ENCODE measurements at regions not wholly inside any gene's neighbourhood (a gene's known extent, or its start where the extent isn't known, plus 50 kb on each side); places are given as distances from the start of the nearest gene placed in this dataset.

DNA sequence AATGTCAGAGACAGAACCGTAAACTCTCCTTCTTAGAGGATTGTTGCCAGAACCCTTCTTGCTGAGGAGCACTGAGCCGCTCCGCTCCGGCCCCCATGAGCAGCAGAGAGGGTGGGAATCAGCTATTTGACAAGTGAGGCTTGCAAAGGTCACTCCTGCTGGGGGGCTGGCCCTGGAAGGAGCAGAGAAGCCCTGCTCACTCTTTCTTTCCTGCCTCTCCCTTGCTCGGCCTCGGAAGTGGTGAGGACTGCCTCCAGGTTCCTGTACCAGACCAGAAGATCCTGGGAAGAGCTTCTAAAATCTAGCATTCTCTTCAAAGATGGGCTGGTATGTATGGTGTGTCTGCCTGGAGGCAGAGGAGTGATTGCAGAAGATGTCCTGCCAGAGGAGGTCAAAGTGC lies 168.6 kb upstream of the NECTIN1 start:
- H3K27ac ChIP-seq: no peak overlapping the region
- TF ChIP-seq, protein P1, sequence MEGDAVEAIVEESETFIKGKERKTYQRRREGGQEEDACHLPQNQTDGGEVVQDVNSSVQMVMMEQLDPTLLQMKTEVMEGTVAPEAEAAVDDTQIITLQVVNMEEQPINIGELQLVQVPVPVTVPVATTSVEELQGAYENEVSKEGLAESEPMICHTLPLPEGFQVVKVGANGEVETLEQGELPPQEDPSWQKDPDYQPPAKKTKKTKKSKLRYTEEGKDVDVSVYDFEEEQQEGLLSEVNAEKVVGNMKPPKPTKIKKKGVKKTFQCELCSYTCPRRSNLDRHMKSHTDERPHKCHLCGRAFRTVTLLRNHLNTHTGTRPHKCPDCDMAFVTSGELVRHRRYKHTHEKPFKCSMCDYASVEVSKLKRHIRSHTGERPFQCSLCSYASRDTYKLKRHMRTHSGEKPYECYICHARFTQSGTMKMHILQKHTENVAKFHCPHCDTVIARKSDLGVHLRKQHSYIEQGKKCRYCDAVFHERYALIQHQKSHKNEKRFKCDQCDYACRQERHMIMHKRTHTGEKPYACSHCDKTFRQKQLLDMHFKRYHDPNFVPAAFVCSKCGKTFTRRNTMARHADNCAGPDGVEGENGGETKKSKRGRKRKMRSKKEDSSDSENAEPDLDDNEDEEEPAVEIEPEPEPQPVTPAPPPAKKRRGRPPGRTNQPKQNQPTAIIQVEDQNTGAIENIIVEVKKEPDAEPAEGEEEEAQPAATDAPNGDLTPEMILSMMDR (IDR thresholded peaks at IDR 0.05): no peak
- ATAC-seq (no peak), DNase-seq (no peak)
- peaks cover 0 to 4% (median 0%) of the 10 kb centered on the region in 7 donors for H3K27me3 ChIP-seq
- peaks cover 0 to 4% (median 0%) of the 10 kb centered on the region in 9 donors for H3K4me1 ChIP-seq
- 79 to 81% methylated on average over 6 of the region's 6 CpGs for WGBS, 2 donors
- H3K4me3 ChIP-seq: no peak overlapping the region
- H3K9me3 ChIP-seq: no peaks in the 10 kb centered on the region
- intact Hi-C loops (cut with DNase I): no loop called here
- H3K36me3 ChIP-seq: no peaks in the 10 kb centered on the region

DNA sequence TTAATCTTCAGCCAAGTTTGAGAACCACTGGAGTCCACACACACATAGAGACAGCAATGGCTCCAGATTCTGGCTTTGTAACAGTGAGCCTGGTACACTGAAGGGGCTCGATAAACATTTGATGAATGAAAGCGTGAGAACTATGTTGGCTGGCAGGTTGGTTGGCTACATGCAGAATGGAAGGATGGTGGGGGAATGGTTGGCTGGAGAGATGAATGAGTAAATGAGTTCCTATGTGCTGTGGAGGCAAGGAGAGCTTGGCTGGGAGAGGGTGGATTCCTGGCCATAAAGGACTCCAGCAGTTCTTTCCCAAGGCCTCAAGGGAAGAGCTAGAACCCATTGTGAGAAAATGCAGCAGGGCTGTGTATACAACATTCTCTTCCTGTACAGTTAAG lies 168.0 kb upstream of the NECTIN1 start:
- H3K9me3 ChIP-seq: no peaks in the 10 kb centered on the region
- intact Hi-C loops (cut with DNase I): no loop called here
- peaks cover 0 to 5% (median 0%) of the 10 kb centered on the region in 7 donors for H3K27me3 ChIP-seq
- peaks cover 0 to 9% (median under 1%) of the 10 kb centered on the region in 9 donors for H3K4me1 ChIP-seq
- TF ChIP-seq, protein P1 (IDR thresholded peaks at IDR 0.05): no peak
- ATAC-seq: no peak
- no peak overlapping the region for H3K4me3 ChIP-seq
- H3K36me3 ChIP-seq: no peaks in the 10 kb centered on the region
- 45 to 81% methylated on average over 2 of the region's 2 CpGs for WGBS, 2 donors
- no peak for DNase-seq
- no peak overlapping the region for H3K27ac ChIP-seq

DNA sequence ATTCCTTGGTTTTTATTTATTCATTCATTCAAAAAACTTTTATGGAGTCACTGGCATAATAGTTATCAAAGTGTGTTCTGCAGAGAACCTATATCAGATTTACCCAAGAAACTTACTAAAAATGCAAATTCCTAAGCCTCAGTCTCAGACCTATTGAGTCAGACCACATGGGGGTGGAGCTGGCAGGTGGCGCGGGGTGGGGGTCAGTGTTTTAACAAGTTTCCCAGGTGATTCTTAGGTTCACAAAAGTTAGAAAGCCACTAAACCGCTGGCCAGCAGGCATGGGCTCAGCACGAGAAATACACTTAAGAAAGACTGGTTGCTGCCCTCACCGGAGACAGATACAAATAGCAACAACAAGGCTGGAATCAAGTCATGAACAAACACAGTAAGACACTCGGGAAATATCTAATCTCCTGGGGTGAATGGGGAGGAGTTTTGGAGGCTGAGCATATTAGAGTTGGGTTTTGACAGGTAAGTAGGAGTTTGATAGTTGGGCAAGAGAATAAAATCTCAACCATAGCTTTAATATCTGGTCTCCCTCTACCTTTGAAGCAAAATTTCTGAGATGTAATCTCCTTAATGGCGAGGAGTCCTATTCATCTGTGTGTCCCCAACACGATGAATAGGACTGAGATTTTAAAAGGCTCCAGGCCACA lies 167.5 kb upstream of the NECTIN1 start:
- DNase-seq (no peak), ATAC-seq (no peak)
- H3K27ac ChIP-seq: no peak overlapping the region
- H3K4me3 ChIP-seq: no peak overlapping the region
- TF ChIP-seq, protein P1 (IDR thresholded peaks at IDR 0.05): no peak
- H3K27me3 ChIP-seq: peaks cover 0 to 6% (median 0%) of the 10 kb centered on the region in 7 donors
- no peaks in the 10 kb centered on the region for H3K36me3 ChIP-seq
- no peaks in the 10 kb centered on the region for H3K9me3 ChIP-seq
- intact Hi-C loops (cut with DNase I): no loop called here
- 81 to 84% methylated on average over 8 of the region's 8 CpGs for WGBS, 2 donors
- H3K4me1 ChIP-seq: peaks cover 0 to 14% (median 4%) of the 10 kb centered on the region in 9 donors

DNA sequence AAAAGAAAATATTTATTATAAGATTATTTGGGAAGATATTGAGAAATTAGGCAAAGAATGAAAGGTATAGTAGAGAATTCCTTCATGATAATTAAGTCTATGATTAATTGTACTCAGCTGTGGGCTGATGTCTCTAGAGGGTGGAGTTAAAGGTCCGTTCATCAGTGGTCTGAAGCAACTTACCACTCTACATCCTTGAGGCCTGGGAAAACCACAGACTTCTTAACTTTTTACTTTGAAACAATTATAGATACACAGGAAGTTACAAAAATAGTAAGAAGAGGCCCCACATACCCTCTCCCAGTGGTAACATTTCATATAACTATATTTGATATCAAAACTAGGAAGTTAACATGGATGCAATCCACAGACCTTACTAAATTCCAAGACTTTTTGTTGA lies 167.0 kb upstream of the NECTIN1 start:
- ATAC-seq (no peak), DNase-seq (no peak)
- Histone ChIP-seq H3K27me3 (peaks cover 0 to 10% (median 0%) of the 10 kb centered on the region in 7 donors), H3K9me3 (no peaks in the 10 kb centered on the region), H3K27ac (no peak overlapping the region), H3K36me3 (no peaks in the 10 kb centered on the region), H3K4me1 (peaks cover 0 to 17% (median 7%) of the 10 kb centered on the region in 9 donors), H3K4me3 (no peak overlapping the region)
- TF ChIP-seq, protein P1 (IDR thresholded peaks at IDR 0.05): no peak
- intact Hi-C loops (cut with DNase I): no loop called here
- 53 to 69% methylated on average over 1 of the region's 1 CpG for WGBS, 2 donors

All from heart right ventricle (tissue), 16 donors.